ENCODE measurements at regions not wholly inside any gene's neighbourhood (a gene's known extent, or its start where the extent isn't known, plus 50 kb on each side); places are given as distances from the start of the nearest gene placed in this dataset.
A peak's percentile ranks its signal among the peaks of the same experiment; 100 is the strongest.

- H3K27me3 Mint-ChIP-seq (ENCODE audit: unreplicated experiment) = no peaks in the 10 kb centered on the region
- no peaks in the 10 kb centered on the region for H3K36me3 Mint-ChIP-seq (ENCODE audit: unreplicated experiment)
- no peak overlapping the region for H3K27ac Mint-ChIP-seq (ENCODE audit: unreplicated experiment)
- peaks cover 15% of the 10 kb centered on the region for H3K4me1 Mint-ChIP-seq (ENCODE audit: low read depth, unreplicated experiment)
- no peak for TF ChIP-seq CTCF (IDR thresholded peaks at IDR 0.05; ENCODE audit: partially characterized antibody, unreplicated experiment)
- no peak overlapping the region for H3K4me3 Mint-ChIP-seq (ENCODE audit: unreplicated experiment)
- no peak for DNase-seq
- no peaks in the 10 kb centered on the region for H3K9me3 Mint-ChIP-seq (ENCODE audit: unreplicated experiment)
Observed at GRCh38 chr9:26725573-26725972, 167.0 kb downstream of the CAAP1 start.

DNA sequence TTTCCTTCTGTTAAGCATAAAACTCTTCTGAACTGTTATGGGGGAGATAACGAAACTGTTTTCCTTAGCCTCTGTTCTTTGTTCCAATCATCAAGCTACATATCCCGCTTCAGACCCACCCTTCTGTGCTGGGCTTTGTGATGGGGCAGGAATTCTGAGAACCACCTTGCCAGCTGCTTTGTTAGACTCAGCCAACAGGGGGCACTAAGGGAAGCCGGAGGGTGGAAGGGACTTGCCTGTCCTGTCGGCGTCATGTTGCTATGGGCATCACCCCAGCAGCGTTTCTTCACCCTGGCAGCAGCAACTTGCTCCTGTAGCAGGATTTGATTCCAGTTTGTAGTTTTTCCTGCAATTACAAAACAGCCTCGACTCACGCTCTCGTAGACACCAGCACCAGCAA is 169.1 kb downstream of the CAAP1 start:
- H3K4me1 Mint-ChIP-seq (ENCODE audit: low read depth, unreplicated experiment) = peaks cover 15% of the 10 kb centered on the region
- DNase-seq = peak; percentile 74
- H3K4me3 Mint-ChIP-seq (ENCODE audit: unreplicated experiment) = no peak overlapping the region
- no peaks in the 10 kb centered on the region for H3K27me3 Mint-ChIP-seq (ENCODE audit: unreplicated experiment)
- H3K27ac Mint-ChIP-seq (ENCODE audit: unreplicated experiment) = no peak overlapping the region
- TF ChIP-seq CTCF (IDR thresholded peaks at IDR 0.05; ENCODE audit: partially characterized antibody, unreplicated experiment) = peak; percentile 64
- H3K36me3 Mint-ChIP-seq (ENCODE audit: unreplicated experiment) = no peaks in the 10 kb centered on the region
- H3K9me3 Mint-ChIP-seq (ENCODE audit: unreplicated experiment) = no peaks in the 10 kb centered on the region

DNA sequence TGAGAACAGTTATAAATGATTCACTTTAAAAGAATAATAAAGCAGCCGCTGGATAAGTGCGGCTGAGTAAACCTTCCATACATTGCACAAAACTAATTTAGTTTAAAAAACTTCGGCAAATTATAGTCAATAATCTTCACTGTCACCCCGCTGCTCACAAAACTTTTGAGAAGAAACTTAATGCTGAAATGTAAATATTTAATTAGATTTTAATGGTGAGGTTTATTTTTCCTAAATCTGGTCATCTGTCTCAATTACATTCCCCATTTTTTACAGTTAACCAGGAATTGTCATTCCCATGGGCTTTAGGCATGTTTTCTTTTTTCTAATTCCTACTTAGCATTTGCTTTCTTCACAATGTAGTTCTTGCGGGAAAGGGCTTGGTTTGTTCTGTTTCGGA is 169.8 kb downstream of the CAAP1 start:
- H3K4me1 Mint-ChIP-seq (ENCODE audit: low read depth, unreplicated experiment) = peaks cover 15% of the 10 kb centered on the region
- no peaks in the 10 kb centered on the region for H3K36me3 Mint-ChIP-seq (ENCODE audit: unreplicated experiment)
- H3K27ac Mint-ChIP-seq (ENCODE audit: unreplicated experiment) = no peak overlapping the region
- H3K4me3 Mint-ChIP-seq (ENCODE audit: unreplicated experiment) = no peak overlapping the region
- DNase-seq = no peak
- H3K9me3 Mint-ChIP-seq (ENCODE audit: unreplicated experiment) = no peaks in the 10 kb centered on the region
- H3K27me3 Mint-ChIP-seq (ENCODE audit: unreplicated experiment) = no peaks in the 10 kb centered on the region
- TF ChIP-seq CTCF (IDR thresholded peaks at IDR 0.05; ENCODE audit: partially characterized antibody, unreplicated experiment) = no peak

- DNase-seq = no peak
- H3K9me3 Mint-ChIP-seq (ENCODE audit: unreplicated experiment) = peaks cover 3% of the 10 kb centered on the region
- H3K27ac Mint-ChIP-seq (ENCODE audit: unreplicated experiment) = no peak overlapping the region
- H3K4me1 Mint-ChIP-seq (ENCODE audit: low read depth, unreplicated experiment) = peaks cover 31% of the 10 kb centered on the region
- H3K36me3 Mint-ChIP-seq (ENCODE audit: unreplicated experiment) = no peaks in the 10 kb centered on the region
- no peak for TF ChIP-seq CTCF (IDR thresholded peaks at IDR 0.05; ENCODE audit: partially characterized antibody, unreplicated experiment)
- no peak overlapping the region for H3K4me3 Mint-ChIP-seq (ENCODE audit: unreplicated experiment)
- peaks cover 2% of the 10 kb centered on the region for H3K27me3 Mint-ChIP-seq (ENCODE audit: unreplicated experiment)
Observed at GRCh38 chr9:26710008-26710407, 182.6 kb downstream of the CAAP1 start.

- Mint-ChIP-seq H3K36me3 (ENCODE audit: unreplicated experiment) (no peaks in the 10 kb centered on the region), H3K27me3 (ENCODE audit: unreplicated experiment) (peaks cover 2% of the 10 kb centered on the region), H3K4me1 (ENCODE audit: low read depth, unreplicated experiment) (peaks cover 7% of the 10 kb centered on the region), H3K9me3 (ENCODE audit: unreplicated experiment) (peaks cover 3% of the 10 kb centered on the region), H3K4me3 (ENCODE audit: unreplicated experiment) (no peak overlapping the region), H3K27ac (ENCODE audit: unreplicated experiment) (no peak overlapping the region)
- no peak for TF ChIP-seq CTCF (IDR thresholded peaks at IDR 0.05; ENCODE audit: partially characterized antibody, unreplicated experiment)
- no peak for DNase-seq
Observed at GRCh38 chr9:26706223-26706622, 186.4 kb downstream of the CAAP1 start.

Data from glutamatergic neuron (in vitro differentiated cells).